M059J (cell line): ENCODE measurements at regions not wholly inside any gene's neighbourhood (a gene's known extent, or its start where the extent isn't known, plus 50 kb on each side); places are given as distances from the start of the nearest gene placed in this dataset.

Source experiments
- DNase-seq: peaks from one replicate; pipeline ENCODE4 v3.0.0-alpha.2; 2012; ENCODE audit warnings: low read depth

DNA sequence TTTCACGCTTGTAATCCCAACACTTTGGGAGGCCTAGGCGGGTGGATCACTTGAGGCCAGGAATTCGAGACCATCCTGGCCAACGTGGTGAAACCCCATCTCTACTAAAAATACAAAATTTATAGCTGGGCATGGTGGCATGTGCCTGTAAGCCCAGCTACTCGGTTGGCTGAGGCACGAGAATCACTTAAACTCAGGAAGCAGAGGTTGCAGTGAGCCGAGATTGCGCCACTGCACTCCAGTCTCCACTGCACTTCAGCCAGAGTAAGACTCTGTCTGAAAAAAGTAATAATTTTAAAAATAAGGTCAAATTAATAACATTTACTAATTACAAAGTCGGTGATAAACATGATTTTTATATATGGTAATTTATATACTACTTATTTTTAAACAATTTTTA is 155.9 kb downstream of the AXIN2 start:
- no peak for DNase-seq

DNA sequence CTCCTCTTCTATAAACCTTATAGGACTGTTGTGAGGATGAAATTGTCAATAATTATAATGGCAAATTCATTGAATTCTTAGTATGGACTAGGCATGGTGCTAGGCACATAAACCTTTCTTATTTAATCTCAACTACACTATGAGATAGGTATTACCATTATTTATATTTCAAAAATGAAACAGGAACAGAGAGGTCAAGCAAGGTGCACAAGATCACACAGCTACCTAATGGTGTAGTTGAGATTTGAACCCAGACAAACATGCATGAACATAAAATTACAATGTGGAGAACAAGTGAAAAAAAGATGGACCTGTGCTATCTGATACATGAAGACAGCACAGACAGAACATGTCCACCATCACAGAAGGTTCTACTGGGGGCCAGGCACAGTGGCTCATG is 156.7 kb downstream of the AXIN2 start:
- DNase-seq, result no peak

GRCh38 chr17:65403626-65404025 is 157.8 kb downstream of the AXIN2 start:
- no peak for DNase-seq

DNA sequence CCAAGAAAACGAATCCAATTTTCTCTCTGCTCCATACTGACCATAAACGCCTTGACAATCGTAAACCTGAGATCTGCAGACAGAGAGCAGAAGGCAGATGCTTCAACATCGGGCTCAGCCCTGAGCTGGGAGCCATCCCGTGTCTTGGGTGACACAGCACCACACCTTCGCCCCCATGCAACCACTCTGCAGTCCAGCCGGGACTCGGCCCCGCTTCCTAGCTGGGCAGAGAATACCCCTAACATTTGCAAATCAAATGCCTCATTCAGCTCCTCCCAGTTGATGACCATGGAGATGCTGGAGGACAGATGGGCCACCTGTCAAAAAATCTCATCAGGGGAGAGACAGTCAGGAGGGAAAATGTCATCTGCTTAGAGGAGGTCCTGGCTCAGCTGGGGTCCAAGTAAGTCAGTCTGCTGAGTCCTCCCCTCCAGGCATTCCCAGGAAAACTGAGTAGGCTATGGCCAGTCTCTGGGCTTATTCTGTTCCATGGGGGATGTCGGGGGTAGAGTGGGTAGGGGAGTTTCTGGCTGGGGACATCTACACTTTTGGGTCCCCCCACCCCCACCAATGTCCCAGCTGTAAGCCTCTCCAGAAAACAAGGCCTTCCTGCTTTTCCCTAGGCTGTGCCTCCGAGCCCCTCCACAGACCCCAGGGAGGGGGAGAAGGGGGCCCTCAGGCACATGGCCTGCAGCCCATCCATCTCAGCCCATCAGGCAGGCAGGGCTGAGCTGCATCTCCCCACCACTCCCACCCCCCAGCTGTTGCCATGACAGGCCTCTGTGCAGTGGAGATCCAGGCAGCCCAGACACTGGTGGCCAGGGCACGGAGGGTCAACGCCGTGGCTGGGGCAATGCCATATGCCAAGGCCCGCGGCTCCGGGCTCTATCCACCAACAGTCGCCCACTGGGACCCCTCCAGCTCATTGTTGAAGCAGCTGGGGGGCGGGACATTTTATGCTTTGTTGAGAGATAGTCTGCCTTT is 158.6 kb downstream of the AXIN2 start:
- no peak for DNase-seq

DNA sequence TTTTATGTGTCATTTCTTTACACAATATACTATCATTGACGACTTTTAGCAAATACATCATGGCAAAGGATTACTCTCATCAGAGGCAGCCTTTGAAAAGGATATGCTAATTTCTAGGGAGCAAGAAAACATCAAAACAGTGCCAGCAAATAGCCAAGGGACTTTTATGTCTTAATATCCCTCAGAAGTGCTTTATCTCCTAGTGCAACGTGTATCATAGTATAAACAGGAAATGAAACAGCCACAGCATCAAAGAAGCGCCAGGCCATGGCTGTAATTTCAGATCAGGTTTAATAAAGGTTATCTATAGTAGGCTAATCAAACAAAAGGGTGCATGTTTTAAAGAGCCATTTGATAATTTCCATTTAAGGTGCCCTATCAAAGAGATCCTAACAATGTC is 159.9 kb downstream of the AXIN2 start:
- peak; percentile 66 for DNase-seq

DNA sequence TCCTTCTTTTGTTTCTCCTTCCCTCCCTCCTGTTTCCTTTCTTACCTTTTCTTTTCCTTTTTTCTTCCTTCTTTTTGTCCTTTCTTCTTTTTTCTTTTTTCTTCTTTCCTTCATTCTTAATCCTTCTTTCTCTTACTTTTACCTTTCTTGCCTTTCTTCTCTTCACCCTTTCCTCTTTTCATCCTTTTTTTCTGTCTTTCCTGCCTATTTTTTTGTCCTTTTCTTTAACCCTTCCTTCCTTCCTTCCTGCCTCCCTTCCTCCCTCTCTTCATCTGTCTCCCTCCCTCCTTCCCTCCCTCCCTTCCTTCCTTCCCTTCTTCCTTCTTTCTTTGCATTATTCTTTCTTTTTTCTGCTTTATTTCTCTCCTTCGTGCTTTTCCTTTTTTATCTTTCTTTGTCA is 160.7 kb downstream of the AXIN2 start:
- DNase-seq, result no peak

- peak; percentile 72 for DNase-seq
Observed at GRCh38 chr17:65398040-65398787, 163.2 kb downstream of the AXIN2 start.

- DNase-seq, result no peak
Observed at GRCh38 chr17:65395924-65396323, 165.5 kb downstream of the AXIN2 start.

- DNase-seq, result no peak
Observed at GRCh38 chr17:65394811-65395472, 166.5 kb downstream of the AXIN2 start.

GRCh38 chr17:65393514-65393913 is 167.9 kb downstream of the AXIN2 start:
- peak; percentile 19 for DNase-seq

- peak; percentile 97 for DNase-seq
Observed at GRCh38 chr17:65389949-65390348, 171.5 kb downstream of the AXIN2 start.

DNA sequence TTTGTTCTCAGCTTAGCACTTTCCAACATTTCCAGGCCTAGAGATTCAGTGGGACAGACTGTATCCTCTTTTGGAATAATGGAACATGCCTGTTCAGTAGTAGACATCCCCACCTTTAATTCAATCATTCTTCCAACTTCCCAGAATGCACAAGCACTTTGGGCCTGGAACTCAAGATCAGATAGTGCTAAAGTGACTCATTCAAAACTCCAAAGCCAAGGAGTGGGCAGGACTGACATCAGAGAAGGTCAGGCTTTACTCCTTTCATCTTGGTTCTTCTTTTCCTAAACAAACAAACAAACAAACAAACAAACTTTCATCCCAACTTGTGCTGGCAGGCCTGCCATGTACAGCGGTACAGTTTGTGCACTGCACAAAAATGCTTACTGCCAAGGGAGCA is 172.0 kb downstream of the AXIN2 start:
- peak; percentile 81 for DNase-seq

- DNase-seq, result no peak
Observed at GRCh38 chr17:65388911-65389310, 172.5 kb downstream of the AXIN2 start.

DNA sequence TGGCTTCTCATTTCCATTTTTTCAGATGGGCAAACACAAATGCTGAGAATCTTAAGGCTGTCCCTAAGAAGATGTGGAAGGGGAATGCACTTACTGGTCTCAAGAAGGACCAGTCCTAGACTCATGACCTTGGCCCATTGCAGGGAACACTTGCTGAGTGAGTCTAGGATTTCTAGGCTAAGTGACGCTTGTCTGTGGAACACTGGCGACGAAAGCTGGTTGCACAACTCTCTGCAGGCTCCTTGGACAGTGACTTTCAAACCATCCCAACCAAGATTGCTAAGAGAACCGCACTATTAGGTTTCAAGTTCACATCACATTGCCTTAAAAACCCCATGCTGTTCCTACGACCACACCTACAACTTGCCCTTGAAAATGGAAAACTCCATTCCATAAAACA is 174.1 kb downstream of the AXIN2 start:
- no peak for DNase-seq

DNA sequence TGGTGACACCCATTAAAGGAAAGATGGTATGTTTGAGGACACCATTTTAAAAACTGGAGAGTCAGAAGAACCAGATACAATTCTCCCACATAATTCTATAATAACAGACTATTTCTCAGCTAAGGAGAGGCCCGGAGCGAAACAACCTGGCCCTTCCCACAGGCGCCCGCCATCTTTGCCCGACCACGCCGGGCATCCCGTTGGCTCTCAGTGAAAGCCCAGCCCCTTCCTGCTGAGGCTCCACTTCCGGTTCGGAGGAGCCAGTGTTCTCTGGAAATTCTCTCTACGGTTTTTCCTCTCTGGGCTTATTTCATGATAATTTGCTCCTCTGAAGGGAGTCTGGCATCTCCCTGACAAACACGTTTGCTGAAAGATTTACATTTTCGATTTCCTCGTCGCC is 175.7 kb downstream of the AXIN2 start:
- DNase-seq, result no peak

DNA sequence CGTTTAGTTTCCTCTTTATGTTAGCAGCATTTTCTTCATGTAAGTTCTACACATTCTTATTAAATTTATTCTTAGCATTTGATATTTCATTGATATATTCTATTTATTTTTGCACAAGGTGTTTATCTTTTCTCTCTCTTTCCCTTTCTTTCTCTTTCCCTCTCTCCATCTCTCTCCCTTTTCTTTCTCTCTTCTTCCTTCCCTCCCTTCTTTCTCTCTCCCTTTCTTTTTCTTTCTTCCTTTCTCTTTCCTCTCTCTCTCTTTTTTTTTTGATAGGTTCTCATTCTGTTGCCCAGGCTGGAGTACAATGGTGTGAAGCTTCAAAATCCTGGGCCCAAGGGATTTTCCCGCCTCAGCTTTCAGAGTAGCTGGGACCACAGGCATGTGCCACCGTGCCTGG is 176.4 kb downstream of the AXIN2 start:
- DNase-seq, result no peak

GRCh38 chr17:65381152-65381551 is 180.3 kb downstream of the AXIN2 start:
- DNase-seq, result no peak

DNA sequence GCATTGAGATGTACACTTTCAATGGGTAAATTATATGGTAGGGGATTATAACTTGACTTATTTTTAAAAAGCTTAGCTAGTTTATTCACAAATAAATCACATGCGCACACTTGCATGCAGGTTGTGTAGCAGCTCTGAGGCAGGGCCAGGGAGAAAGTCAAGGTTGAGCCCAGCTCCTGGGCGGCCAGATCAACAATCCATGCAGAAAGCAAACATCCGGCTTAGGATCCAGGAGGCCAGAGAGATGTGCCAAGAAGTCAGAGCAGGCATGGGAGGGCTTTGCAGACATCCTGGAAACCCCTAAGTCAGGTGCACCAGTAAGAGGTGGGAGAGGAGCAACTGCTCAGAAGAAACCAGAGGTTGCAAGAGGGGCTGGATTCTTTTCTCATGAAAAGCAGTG is 186.5 kb downstream of the AXIN2 start:
- no peak for DNase-seq

GRCh38 chr17:65371702-65372101 is 189.7 kb downstream of the AXIN2 start:
- no peak for DNase-seq

- DNase-seq, result peak; percentile 55
Observed at GRCh38 chr17:65370669-65371131, 190.7 kb downstream of the AXIN2 start.

DNA sequence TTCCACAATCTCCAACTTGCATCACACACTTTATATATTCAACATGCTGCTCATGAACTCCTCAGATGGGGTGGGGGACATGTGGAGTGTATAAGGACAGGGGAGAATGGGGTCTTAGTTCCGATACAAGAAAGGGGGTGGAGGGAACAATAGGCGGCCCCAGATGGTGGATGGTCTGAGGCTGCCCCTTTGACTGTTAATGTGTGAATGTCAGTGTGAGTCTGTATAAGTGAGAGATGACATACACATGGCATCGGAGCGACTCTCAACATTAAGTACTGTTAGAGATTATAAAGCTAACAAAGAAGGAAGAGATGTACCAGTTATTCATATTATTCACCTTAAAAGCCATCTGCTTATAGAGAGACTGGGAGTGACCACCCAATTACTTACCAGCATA is 193.1 kb downstream of the AXIN2 start:
- no peak for DNase-seq

DNA sequence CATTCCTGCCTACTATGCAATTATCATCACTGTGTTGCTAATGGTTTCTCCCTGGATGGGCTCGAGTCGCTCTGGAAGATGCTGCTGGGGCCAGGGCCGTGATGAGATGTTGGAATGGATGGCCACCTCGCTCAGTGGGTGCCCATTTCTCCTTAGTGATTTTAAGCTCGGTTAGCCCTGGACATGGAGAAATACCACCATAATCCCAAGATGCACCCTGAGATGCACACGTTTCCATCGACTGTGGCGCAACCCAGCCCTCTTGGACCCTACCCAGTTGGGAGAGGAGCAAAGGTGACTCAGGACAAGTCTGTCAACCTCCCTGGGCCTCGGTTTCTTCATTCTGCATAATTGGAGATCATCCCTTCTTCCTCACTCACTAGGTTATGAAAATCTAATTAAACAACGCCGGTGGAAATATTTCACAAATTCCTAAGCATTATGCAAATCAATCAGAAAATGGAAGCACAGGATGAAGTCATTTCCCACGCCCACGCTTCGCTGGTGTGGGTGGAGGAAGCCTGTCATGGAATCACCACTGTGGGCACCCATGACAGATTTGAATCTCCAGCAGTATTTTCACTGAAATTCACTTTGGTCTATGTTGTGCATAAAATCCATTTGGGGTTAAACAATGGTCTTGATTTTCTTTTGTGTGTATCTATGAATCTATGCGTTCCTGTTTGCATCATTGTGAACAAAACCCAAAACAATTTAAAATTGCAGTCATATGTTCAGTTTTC is 195.2 kb downstream of the AXIN2 start:
- no peak for DNase-seq
